ENCODE measurements at regions not wholly inside any gene's neighbourhood (a gene's known extent, or its start where the extent isn't known, plus 50 kb on each side); places are given as distances from the start of the nearest gene placed in this dataset.
A peak's percentile ranks its signal among the peaks of the same experiment; 100 is the strongest.

DNA sequence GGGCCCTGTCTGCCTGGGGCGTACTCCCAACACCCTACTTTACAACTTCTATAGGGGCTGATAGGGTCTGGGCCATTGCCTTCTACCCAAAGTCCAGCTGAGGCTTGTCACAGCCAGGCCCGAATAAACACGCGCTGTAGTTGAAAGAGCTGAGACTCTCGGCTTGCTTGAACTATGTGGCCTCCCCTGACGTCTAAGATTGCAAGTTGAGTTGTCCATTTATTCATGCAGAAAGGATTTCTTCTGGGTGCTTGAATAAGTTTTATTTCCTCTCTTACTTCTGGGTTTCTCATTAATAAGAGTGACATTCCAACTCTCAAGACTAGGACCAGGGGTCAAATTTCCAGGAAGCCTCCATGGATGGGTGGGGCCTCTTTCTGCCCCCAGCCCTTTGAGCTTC, 74.4 kb upstream of the VRK1 start:
- no peak for ATAC-seq
- Mint-ChIP-seq H3K27ac (no peak overlapping the region), H3K4me3 (no peak overlapping the region), H3K27me3 (peaks cover 10% of the 10 kb centered on the region), H3K9me3 (no peaks in the 10 kb centered on the region), H3K36me3 (no peaks in the 10 kb centered on the region), H3K4me1 (peaks cover 7% of the 10 kb centered on the region)

DNA sequence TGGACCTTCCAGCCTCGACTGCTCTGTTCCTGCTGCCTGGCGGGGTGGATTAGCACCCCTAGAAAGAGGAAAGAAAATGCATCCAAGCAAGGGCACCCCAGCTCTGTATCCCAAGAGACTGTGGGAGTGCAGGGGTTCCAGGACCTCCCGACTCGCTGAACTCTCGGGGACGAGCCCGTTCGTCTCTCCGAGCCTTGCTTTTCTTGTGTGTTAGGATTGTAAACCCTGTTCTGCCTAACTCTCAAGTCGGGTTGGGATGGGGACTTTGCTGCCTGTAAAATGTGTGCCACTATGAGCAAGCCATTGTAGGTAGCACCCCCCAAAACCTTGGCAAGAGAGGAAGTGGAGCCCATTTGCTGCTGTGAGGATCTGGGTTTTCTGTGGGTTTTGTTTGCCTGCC, 73.2 kb upstream of the VRK1 start:
- no peaks in the 10 kb centered on the region for H3K36me3 Mint-ChIP-seq
- no peaks in the 10 kb centered on the region for H3K9me3 Mint-ChIP-seq
- no peak overlapping the region for H3K27ac Mint-ChIP-seq
- peaks cover 17% of the 10 kb centered on the region for H3K27me3 Mint-ChIP-seq
- H3K4me1 Mint-ChIP-seq, result peaks cover 7% of the 10 kb centered on the region
- H3K4me3 Mint-ChIP-seq, result no peak overlapping the region
- no peak for ATAC-seq

DNA sequence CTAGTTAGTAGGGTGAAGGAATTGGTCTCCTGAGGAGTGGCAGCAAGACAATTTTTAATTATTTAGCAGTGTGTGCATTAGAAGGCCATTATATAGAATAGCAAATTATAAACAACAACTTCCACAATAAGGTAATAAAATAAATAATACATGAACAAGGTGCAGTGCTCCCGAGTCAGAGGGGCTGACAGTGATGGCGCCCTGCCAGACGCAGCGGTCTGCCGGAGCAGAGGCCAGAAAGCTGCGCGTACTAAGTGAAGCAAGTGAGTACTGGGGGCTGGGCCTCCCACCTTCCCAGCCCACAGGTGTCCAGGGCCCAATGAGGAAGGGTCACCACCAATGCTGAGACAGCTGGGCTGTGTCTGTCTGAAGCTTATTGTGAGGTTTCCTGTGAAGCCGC, 72.0 kb upstream of the VRK1 start:
- Mint-ChIP-seq H3K27ac (no peak overlapping the region), H3K4me1 (peaks cover 7% of the 10 kb centered on the region), H3K4me3 (no peak overlapping the region), H3K36me3 (no peaks in the 10 kb centered on the region), H3K27me3 (peaks cover 20% of the 10 kb centered on the region), H3K9me3 (no peaks in the 10 kb centered on the region)
- no peak for ATAC-seq

DNA sequence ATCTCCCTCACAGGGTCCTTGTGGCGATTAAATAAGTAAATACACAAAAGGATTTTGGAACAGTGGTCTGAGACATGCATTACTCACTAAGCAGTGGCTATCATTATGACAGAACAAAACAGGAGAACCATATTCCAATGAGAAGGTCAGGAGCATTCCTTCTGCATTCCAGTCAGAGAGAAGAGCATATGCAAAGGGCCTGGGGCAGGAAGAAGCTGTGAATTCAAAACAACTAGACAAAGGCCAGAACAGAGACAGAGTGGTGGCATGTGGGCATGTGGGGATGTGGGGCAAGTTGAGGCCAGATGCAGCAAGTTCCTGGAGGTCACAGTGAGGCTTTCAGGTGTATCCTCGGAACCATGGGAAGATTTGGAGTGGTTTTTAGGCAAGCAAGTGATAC, 70.1 kb upstream of the VRK1 start:
- no peaks in the 10 kb centered on the region for H3K36me3 Mint-ChIP-seq
- ATAC-seq, result no peak
- no peak overlapping the region for H3K4me3 Mint-ChIP-seq
- H3K9me3 Mint-ChIP-seq, result no peaks in the 10 kb centered on the region
- H3K4me1 Mint-ChIP-seq, result peaks cover 7% of the 10 kb centered on the region
- peaks cover 25% of the 10 kb centered on the region for H3K27me3 Mint-ChIP-seq
- H3K27ac Mint-ChIP-seq, result no peak overlapping the region

DNA sequence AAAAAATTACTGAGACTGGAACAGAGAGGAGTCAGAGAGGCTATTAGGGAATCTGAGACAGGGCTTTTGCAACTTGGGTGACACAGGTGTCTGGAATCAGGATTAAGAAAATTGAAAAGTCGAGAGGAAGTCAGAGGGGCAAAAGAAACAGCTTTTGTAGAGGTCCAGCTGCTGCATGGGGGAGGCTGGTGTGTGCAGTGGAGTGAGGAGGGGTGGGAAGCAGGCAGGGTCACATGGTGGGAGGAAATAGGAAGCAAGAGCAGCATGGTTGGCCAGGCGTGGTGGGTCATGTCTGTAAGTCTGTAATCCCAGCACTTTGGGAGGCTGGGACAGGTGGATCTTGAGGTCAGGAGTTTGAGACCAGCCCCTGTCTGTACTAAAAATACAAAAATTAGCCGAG, 69.7 kb upstream of the VRK1 start:
- H3K4me1 Mint-ChIP-seq, result peaks cover 7% of the 10 kb centered on the region
- ATAC-seq, result no peak
- no peak overlapping the region for H3K27ac Mint-ChIP-seq
- no peak overlapping the region for H3K4me3 Mint-ChIP-seq
- no peaks in the 10 kb centered on the region for H3K36me3 Mint-ChIP-seq
- no peaks in the 10 kb centered on the region for H3K9me3 Mint-ChIP-seq
- peaks cover 25% of the 10 kb centered on the region for H3K27me3 Mint-ChIP-seq

DNA sequence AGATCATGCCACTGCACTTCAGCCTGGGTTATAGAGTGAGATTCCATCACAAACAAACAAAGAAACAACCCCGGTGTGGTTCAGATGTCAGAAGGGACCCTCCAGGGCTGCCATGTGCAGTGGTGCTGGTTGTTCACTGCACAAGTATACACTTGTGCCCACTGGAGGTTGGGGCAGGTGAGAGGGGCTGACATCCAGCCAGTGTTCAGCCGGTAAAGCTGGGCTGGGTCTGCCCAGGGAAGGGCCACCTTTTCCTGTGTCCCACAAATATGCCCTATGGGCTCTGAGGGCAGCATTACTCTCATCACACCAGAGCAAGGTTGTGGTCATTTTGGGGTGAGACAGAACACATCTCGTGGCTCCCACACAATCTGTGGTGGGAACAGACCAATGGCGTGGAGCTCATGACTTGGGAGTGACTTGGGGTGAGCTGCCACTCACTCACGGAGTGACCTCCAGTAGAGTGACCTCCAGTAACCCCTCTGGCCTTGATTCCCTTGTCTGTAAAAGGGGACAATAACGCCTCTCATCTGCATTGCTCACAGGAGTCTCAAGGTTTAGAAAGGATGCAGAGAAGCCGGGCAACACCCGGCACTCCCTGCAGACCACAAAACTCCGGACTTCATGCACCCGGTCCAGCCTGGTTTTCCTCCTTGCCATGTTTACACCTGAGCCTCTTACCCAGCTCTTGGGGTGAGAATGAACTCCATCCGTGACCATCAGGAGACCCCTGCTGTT, 69.0 kb upstream of the VRK1 start:
- Mint-ChIP-seq H3K27ac (no peak overlapping the region), H3K36me3 (no peaks in the 10 kb centered on the region), H3K9me3 (no peaks in the 10 kb centered on the region), H3K27me3 (peaks cover 30% of the 10 kb centered on the region), H3K4me1 (peaks cover 7% of the 10 kb centered on the region), H3K4me3 (no peak overlapping the region)
- peak; percentile 13 for ATAC-seq

DNA sequence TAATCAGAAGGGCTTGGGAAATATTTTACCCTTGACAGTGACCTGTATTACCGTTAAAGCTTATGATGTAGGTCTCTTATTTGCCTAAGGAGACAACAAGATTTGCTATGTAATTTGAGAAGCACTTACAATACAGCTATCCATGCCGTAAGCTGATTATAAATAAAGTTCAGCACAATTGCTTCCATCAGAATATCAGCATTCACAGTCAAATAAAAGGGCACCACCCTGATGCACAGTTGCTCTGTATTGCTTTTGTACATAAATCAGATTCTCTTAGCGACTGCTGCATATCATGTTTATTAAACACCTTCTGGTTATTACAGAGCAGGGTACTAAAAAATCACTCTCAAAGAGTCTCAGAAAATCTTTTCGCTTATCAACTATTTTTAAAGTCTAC, 67.3 kb upstream of the VRK1 start:
- H3K36me3 Mint-ChIP-seq, result no peaks in the 10 kb centered on the region
- peaks cover 46% of the 10 kb centered on the region for H3K27me3 Mint-ChIP-seq
- no peaks in the 10 kb centered on the region for H3K9me3 Mint-ChIP-seq
- no peak overlapping the region for H3K27ac Mint-ChIP-seq
- no peak overlapping the region for H3K4me3 Mint-ChIP-seq
- no peak for ATAC-seq
- peaks cover 7% of the 10 kb centered on the region for H3K4me1 Mint-ChIP-seq

DNA sequence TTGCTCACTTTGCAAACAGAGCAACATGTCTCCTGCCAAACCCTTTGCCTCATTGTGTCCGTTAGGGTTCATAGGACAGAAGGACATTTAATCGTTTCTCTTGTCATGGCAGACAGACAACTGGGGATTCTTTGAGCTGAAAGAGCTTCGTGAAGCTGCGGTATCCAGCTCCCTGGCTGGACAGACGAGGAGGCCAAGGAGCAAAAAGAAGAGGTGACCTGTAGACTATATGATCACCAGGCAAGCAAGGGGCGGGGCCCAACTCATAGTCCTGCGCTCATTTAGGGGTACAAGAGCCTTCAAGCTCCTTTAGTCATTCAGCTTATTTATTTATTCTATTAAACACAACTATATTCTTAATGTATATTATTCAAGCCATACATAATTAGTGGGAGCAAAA, 66.8 kb upstream of the VRK1 start:
- Mint-ChIP-seq H3K27ac (no peak overlapping the region), H3K36me3 (no peaks in the 10 kb centered on the region), H3K4me1 (peaks cover 7% of the 10 kb centered on the region), H3K27me3 (peaks cover 50% of the 10 kb centered on the region), H3K4me3 (no peak overlapping the region), H3K9me3 (no peaks in the 10 kb centered on the region)
- ATAC-seq, result no peak

DNA sequence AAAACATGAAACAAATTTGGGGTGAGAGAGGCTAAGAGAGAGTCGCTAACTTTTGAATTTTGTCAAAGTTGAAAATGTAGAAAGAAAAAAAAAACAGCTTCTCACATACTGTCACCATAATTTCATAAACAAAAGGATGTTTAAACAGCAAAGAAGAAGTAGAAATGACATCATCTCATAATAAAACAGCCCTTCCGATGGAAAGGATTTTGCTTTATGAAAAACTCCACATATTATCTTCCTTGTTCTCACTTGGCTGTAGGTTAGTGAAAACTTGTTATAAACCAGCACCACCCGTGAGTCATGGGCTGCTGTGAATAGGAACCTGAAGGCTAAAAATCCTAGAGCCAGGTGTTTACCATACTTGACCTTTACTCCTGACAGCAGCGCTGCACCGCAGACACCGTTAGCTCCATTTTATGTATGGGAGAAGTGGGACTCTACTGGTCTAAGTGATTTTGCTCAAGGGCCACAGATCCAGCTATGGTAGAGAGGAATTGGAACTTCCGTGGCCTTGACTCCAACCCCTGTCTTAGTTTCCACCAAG, 63.0 kb upstream of the VRK1 start:
- no peaks in the 10 kb centered on the region for H3K36me3 Mint-ChIP-seq
- H3K4me3 Mint-ChIP-seq, result no peak overlapping the region
- no peaks in the 10 kb centered on the region for H3K4me1 Mint-ChIP-seq
- peaks cover 67% of the 10 kb centered on the region for H3K27me3 Mint-ChIP-seq
- H3K9me3 Mint-ChIP-seq, result no peaks in the 10 kb centered on the region
- H3K27ac Mint-ChIP-seq, result no peak overlapping the region
- ATAC-seq, result no peak

DNA sequence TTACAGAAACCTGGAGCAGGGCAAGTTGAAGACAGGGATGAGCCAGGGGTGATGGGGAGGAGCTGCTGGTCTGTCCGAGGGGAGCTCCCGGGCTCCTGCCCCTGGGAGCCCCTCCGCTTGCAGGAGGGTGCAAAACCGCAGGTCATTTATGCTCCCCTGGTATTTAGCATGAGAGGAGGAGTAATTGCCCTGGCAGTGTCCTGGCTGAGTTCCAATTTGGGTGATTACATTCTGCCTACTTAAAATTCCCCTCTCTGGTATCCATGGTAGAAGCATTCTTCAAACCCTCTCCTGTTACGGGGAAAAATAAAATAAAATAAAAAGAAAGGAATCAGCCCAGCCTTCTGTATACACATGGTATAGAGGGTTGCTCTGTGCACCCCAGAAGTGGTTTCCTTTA, 61.7 kb upstream of the VRK1 start:
- H3K36me3 Mint-ChIP-seq, result no peaks in the 10 kb centered on the region
- no peak for ATAC-seq

DNA sequence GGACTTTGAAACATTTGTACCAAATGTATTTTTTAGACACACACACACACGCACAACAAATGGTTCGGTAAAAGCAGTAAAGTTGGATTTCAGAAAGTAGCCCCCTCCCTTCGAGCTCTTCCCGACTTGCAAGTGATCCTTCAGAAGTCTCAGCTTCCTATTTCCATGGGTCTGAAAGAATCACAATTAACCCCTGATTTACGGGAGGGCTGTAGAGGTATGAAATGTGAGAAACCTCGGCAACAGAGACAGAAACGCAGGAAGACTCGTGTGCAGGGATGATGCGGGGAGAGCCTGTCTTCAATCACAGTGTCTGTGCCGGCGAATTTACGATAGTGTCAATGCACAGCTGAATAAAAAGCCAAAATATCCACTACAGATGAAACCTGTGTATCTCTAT, 60.7 kb upstream of the VRK1 start:
- Mint-ChIP-seq H3K9me3 (no peaks in the 10 kb centered on the region), H3K27ac (no peak overlapping the region), H3K36me3 (no peaks in the 10 kb centered on the region), H3K4me3 (no peak overlapping the region), H3K27me3 (peaks cover 77% of the 10 kb centered on the region), H3K4me1 (peaks cover 4% of the 10 kb centered on the region)
- no peak for ATAC-seq

More for the DNA sequence above, 61.7 kb upstream of the VRK1 start:
- H3K4me1 Mint-ChIP-seq, result no peaks in the 10 kb centered on the region
- H3K9me3 Mint-ChIP-seq, result no peaks in the 10 kb centered on the region
- H3K27me3 Mint-ChIP-seq, result peaks cover 74% of the 10 kb centered on the region
- H3K4me3 Mint-ChIP-seq, result no peak overlapping the region
- H3K27ac Mint-ChIP-seq, result no peak overlapping the region

DNA sequence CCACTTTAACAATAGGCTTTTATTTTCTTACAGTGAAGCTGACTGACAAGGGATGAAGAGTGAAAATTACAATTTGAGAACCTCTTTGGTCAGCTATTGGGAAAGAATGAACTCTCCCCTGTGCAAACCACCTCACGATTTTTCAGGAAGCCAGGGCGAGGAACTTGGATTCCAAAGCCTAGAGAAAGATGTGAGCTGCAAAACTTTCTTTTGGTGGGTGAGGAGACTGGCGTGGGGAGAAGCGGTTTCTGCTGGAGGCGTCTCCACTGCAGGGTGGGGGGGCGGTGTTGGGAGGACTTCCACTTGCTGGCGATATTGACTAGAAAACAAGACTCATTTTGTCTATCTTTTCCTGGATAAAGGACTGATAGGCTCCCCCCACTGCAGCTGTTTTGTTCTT, 59.3 kb upstream of the VRK1 start:
- Mint-ChIP-seq H3K4me3 (no peak overlapping the region), H3K27ac (no peak overlapping the region), H3K27me3 (peaks cover 86% of the 10 kb centered on the region), H3K4me1 (peaks cover 16% of the 10 kb centered on the region), H3K36me3 (no peaks in the 10 kb centered on the region), H3K9me3 (no peaks in the 10 kb centered on the region)
- no peak for ATAC-seq

DNA sequence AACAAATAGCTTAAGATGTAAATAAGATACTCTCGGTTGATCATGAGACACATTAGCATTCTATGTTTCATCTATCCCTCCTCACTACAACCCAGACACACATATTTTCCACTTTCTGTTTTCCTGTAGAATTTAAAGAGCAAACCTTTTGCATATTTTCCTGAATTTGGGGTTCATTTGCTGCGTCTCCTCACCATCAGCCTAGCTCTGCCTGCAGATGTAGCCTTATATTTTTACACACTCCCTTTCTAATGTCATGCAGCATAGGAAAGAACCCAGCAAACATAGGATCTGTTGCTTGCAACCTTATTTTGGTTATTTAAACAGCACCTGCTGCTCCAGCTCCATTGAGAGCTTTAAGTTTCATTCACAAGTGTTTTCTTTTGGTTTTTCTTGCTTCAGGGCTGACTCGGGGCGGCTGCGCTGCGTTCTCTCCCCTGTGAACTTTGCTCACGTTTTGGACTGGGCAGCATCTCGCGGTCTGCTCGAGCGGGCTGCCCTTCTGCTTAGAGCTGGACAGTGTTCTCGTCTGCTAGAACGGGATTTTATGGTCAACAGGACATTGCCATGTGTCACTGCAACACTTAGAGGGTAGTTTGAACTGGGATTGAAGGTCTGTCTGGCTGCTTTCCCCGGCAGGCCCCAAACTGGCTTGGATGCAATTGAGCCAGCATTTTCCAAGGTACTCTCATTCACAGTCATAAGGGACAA, 57.8 kb upstream of the VRK1 start:
- Mint-ChIP-seq H3K27me3 (peaks cover 83% of the 10 kb centered on the region), H3K4me1 (peaks cover 16% of the 10 kb centered on the region), H3K4me3 (no peak overlapping the region), H3K36me3 (no peaks in the 10 kb centered on the region), H3K9me3 (no peaks in the 10 kb centered on the region), H3K27ac (no peak overlapping the region)
- no peak for ATAC-seq

DNA sequence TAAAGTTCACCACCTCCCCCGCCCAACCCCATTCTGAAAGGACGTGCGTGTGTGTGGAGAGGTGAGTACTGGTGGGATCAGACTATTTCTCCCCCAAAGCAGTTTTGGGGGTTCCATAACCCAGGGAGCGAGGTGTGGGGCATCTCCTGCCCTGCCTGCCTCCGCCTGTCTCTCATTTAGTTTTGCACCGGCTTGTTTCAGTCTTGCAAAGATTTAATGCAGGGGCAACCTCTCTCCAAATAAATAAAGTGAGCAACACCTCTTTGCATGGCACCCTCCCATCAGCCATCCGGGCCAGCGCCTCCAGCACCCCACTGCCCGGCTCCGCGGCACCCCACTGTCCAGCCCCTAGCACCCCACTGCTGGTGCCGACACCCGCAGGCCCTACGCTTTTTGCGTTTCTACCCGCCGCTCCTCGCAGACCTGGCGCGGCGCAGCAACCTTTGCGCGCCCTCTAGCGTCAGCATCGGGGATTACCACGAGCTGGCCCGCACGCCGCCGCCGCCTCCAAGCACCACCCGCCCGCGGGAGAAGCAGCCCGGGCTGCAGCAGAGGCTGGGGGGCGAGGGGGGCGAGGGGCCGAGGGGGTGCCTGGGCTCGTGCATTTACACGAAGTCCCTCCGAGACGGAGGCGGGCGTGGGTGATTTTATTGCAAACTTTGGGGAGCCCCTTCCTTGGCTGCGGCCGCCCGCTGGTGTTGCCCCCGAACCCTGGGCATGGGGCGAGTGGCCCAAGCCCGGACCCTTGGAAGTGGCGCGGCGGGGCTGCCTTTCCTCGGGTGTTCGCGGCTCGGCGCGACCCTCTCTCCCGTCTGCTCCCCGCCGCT, 55.8 kb upstream of the VRK1 start:
- peak; percentile 75 for ATAC-seq
- Mint-ChIP-seq H3K27ac (no peak overlapping the region), H3K4me3 (peak overlapping the region; percentile 67), H3K4me1 (peaks cover 16% of the 10 kb centered on the region), H3K36me3 (no peaks in the 10 kb centered on the region), H3K27me3 (peaks cover 83% of the 10 kb centered on the region), H3K9me3 (no peaks in the 10 kb centered on the region)

DNA sequence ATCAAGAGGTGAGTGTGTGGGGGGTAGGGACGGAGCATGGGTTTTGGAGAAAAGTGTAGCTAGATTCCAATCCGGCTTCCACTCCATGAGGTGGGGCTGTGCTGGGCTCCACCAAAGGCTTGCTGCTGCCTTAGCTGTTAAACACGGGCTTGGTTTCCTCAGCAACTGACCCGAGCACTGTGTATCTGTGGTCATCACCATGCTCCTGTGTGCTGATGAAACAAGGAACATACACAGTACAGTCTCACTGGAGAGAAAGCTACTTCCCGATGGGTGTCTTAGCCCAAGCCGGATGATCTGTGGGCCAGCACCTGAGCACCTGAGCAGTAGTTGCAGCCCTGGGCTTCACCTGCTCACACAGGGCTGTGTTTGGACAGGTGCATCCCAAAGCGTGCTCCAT, 52.9 kb upstream of the VRK1 start:
- no peaks in the 10 kb centered on the region for H3K36me3 Mint-ChIP-seq
- H3K4me3 Mint-ChIP-seq, result no peak overlapping the region
- H3K27me3 Mint-ChIP-seq, result peaks cover 72% of the 10 kb centered on the region
- no peak overlapping the region for H3K27ac Mint-ChIP-seq
- H3K9me3 Mint-ChIP-seq, result no peaks in the 10 kb centered on the region
- peaks cover 16% of the 10 kb centered on the region for H3K4me1 Mint-ChIP-seq
- no peak for ATAC-seq

Data from stimulated activated memory B cell treated with anti-CD40 and anti-IgM and Interleukin-4, amounts not matched to agents 10 μg/mL and 1 μg/mL and 100 μg/mL, for 72 hours (primary cell).